Endothelial cell of umbilical vein (primary cell): ENCODE measurements at regions not wholly inside any gene's neighbourhood (a gene's known extent, or its start where the extent isn't known, plus 50 kb on each side); places are given as distances from the start of the nearest gene placed in this dataset.
"Not testable (repeated sequence)": the region's sequence is repeated elsewhere in the genome, so short reads cannot be mapped to it uniquely, and the experiment has no call there.

Source experiments
- CTCF ChIP-seq, 2 donors: IDR thresholded peaks; 1 replicate in 1 of 2; 2 replicates in 1 of 2; pipeline ENCODE4 v1.5.1; 2011; ENCODE audit warnings: low read length in 2 of 2, mild to moderate bottlenecking in 2 of 2, moderate library complexity in 2 of 2, control low read depth in 1 of 2, inconsistent platforms in 1 of 2, low read depth in 1 of 2; ENCODE audit not compliant: insufficient read depth in 1 of 2; ENCODE audit errors: extremely low read depth in 1 of 2
- EZH2 ChIP-seq: IDR thresholded peaks from 2 replicates; pipeline ENCODE4 v1.6.1; 2012; ENCODE audit warnings: borderline replicate concordance, low read depth, mild to moderate bottlenecking, moderate library complexity, low read length, inconsistent platforms; ENCODE audit not compliant: severe bottlenecking
- POLR2A ChIP-seq: IDR thresholded peaks from 2 replicates; pipeline ENCODE4 v1.6.1; 2012; ENCODE audit warnings: low read depth, mild to moderate bottlenecking, control low read depth, low read length

GRCh38 chr13:111692028-111692427 is 371.6 kb downstream of the TEX29 start:
- TF ChIP-seq CTCF (IDR thresholded peaks at IDR 0.05; ENCODE audit: extremely low read depth in 1 of 2, insufficient read depth in 1 of 2, low read depth in 1 of 2, low read length in 2 of 2); POLR2A; EZH2: not testable (repeated sequence)
